GDM1 (cell line): ENCODE measurements at regions not wholly inside any gene's neighbourhood (a gene's known extent, or its start where the extent isn't known, plus 50 kb on each side); places are given as distances from the start of the nearest gene placed in this dataset.

Experiments
- DNase-seq: peaks from one replicate; lab custom pipeline; 2025; lab: John Stamatoyannopoulos, UW

DNA sequence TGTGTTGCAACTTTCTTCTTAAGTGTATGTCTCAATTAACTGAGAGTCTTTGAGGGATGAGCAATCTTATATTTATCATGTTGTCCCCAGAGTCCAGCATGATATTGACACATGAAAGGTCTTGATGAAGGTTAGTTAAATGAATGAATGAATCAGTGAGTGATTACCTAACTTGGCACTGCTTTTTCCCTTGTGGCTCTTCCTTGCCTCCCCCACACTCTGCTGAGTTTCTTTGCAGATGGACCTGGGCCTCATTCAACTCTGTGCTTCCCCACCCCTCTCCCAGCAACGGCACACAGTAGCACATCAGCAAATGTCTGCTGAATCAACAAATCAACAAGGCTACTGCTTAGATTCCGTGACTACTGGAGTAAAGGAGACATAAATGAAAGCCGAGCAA, 235.1 kb upstream of the CXCL12 start:
- no peak for DNase-seq

DNA sequence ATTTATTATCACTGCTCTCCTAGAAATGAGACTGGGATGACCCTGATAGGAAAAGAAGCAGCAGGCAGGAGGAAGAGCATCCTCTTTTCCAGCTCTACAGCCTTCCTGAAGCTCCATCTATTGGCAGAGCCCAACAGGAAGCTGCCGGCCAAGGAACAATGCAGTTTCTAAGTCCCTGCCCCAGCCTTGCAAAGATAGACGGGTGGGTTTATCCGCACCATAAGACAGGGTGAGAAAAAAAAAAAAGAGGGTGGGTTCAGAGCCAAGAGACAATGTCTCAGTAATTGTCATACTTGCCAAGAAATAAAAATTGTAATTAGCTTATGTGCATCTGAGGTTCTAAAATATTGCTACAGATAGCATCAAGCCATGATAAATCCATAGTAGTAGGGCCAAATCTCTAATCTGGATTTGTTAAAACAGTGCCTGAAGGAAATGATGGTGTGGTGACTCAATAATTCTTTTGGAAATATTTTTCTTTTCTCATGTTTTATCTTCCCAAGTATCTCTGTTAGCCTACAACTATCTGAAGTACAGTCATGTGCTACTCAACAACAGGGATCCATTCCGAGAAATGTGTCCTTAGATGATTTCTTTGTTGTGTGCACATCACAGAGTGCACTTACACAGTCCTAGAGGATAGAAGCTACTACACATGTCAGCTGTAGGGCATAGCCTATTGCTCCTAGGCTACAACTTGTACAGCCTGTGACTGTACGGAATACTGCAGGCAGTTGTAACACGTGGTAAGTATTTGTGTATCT, 242.9 kb upstream of the CXCL12 start:
- DNase-seq, result no peak

DNA sequence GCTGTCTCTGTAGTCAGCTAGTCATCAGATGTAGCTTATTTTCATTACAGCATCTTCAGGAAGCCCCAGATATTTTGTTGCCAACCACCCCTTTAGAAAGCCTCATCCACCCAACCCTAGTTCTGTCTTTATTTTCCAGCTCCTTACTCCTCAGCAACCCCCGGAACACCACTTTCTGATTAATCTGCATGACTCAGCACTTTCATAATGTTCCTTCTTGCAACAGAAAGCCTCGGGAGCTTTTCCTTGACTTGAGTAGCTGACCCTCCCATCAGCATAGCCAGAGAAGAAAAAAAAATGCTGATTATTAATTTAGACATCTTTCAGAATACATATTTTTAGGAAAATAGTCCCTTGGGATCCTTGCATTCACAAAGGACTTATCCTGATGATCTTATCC, 244.0 kb upstream of the CXCL12 start:
- DNase-seq, result no peak

DNA sequence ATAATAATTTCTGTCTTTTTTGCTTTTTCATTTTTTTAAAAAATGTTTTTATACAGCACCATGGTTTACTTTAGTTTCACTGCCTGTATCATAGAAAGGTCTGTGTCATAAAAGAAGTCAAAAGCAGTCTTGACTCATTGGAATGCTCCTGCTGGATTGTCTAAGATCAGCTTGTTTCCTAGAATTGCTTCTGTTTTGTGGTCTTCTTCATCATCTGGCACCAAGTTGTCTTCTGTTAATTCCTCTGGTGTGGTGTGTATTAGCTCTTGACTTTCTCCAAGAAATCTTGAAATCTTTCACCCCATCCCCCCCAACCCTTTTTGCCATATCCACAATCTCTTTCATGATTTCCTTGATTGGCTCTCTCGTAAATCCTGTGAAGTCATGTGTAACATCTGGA, 250.3 kb upstream of the CXCL12 start:
- no peak for DNase-seq

DNA sequence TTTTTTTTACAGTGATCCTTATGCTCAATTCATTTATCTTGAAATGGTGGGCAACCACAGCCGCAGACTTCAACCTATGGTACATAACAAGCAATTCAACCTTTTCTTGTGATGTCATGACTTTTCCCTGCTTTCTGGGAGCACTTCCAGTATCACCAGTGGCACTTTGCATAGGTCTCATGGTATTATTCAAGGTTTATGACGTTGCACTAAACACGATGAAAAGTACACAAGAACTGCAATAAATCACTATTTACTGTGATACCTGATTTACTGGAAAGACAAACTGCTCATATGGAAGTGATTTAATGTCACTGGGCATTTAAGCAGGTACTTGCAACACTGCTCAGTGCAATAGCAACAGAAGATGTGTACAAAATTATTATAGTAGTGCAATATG, 251.7 kb upstream of the CXCL12 start:
- no peak for DNase-seq

DNA sequence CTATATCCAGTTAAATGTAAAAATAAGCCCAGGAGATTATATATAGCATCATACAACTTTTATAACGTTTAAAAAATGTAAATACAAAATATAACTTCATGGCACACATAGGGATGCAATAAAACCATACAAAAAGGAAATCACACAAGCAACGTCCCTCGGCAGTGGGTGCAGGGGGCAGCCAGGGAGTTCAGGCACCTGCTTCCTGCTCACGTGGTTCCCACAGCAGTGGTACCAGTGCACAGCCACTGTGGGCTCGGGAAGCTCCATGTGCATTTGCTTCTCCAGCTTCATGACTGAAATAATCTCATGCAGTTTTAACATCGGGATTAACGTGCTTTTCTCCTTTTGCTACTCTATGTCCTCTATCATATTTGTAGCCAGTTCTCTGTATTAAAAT, 255.5 kb upstream of the CXCL12 start:
- no peak for DNase-seq

DNA sequence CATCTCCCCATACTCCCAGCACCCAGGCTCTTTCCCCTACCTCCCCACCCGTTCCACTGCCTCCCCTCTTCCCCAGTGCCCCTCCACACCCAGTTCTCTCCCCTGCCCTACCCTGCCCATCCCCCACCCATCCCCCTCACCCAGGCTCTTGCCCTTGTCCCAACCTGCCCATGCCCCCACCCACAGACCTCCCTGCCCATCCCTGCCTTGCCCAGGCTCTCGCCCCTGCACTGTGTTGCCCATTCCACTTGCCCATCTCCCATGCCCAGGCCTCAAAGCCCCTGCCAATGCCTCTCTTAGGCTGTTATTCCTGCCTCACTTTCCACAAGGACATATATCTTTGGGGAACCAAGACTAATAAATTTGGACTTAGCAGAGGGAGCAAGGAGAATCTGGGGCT, 262.6 kb upstream of the CXCL12 start:
- DNase-seq, result no peak

DNA sequence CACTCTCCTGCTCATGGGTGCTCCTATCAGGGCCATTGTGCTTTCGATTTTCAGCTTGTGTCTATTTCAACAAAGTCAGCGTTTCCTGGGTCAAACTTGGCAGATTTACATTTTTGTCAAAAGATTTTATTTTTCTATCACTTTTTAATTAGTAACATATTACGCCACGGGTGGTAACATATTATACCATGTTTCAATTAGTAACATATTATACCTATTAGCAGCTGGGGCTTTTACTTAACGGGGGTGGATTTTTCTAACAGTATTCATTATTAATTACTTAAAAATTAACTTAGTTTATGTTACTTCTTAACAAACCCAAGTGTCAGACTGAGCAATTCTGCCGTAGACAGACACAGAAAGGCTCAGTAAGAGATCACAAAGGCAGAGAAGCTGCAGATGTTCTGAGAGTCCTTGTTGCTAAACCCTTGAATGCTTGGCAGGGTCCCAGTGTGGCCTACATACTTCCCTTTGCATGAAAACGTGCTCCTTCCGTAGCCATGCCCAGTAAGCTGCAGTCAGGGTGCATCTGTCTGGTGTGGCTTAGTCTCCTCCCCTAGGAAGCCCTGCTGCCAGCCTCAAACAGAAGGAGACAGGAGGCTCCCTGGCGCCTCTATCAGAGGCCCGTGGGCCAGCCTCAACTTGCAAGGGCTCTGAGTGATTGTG, 263.1 kb upstream of the CXCL12 start:
- DNase-seq, result no peak

DNA sequence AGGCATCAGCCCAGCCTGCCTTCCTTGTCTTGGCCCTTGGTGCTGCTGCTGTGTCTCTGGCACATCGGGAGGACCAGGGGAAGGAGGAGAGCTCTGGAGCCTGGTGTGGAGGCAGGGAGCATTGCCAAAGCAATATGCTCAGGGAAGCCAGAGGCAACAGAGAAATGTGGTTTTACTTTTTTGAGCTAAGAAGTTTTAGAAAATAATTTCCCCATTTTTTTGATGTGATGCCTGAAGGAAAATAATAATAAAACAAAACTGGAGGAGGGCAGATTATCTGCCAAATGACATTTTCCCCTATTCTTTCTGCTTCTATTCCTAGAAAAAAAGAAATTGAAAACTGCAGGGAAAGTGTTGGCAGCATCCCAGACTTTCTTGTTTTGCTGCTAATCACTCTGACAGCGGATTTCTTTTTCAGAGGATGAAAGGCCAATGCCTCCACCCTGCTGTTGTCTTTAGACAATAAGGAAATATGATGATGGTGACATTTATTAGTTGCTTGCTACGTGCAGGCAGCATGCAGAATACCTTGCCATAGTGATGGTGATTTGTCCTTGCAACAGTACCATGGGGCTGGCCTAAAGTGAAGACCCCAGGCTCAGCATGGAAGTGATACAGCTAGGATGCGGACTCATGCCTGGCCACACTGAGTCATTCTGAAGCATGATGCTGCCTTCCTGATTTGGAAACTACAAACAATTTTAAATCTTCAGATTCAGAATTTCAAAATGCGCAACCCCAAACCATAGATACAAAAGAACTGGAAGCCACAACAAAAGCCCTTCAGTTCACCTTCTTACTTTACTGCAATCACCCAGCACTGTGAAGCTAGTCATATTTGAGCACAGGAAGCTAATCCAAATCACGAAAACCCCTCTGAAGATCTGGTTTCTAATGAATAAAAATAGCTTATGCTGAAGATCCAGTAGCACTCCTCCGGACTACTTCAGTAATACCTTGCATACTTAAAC, 260.2 kb upstream of the TMEM72 start:
- DNase-seq, result no peak

DNA sequence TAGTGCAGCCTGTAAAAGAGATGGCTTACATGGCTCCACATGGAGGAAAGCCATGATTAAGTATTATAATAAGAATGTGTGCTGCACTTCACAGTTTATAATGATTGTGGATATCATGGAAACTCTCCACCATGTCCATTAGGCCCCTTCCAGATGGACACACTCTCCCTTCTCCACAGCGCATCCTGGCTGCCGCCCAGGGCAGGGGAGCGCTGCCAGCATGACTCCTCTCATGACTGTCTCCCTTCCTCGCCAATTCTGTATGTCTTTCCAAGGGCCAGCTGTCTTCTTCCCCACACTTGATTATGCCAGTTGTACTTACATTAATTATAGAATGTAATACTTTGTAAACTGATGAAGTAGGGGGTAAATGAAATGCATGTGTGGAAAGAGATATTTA, 259.3 kb upstream of the TMEM72 start:
- no peak for DNase-seq

DNA sequence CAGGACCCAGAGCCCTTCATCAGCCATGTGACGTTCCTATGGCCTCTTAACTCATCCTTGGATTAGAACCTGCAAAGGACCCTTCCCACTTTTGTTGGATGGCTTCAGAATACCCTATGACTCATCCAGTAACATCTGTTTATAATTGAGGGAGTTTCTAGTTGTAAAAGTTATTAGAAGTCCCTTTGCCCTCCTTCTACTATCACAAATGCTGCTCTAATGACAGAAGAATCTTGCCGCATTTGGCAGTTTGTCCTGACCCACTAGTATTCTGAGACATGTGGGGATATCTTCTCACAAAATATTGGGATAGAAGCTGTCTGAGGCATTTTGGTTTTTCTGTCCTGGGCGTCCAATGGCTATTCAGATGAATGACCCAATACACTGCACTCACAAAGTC, 251.8 kb upstream of the TMEM72 start:
- no peak for DNase-seq

DNA sequence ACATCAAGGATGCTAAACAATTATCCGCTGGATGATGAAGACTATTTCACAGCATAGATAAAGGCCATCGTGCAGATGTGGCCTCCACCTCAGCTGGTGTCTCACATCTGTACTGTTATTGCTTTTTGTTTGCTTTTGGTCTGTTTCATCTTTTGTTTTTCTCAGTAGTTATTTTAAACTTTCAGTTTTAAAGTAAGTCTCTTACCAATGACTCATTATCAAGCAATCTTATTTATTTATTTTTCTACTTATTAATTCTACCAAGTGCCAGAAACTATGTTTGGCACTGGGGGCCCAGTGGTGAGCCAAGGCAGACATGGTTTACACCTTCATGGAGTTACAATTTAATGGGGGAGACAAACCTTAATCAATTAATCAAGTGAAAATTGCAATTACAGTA, 250.9 kb upstream of the TMEM72 start:
- DNase-seq, result no peak

DNA sequence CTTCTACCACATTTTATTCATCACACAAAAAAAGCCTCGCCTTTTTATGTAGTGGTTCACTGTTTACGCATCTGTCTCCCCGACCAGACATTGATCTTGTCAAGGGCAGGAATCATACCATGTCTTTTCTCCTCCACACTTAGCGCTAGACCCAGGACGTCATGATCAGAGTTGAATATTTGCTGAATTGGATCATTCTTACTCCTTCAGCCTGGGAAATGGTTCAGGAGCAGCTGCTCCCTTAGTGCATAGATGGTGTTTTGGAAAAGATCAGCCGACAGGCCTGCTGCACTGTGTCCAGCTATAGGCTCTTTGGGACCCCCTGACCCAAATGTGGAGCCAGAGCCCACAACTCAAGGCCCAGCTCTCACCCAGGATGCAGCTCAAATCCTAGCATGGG, 249.1 kb upstream of the TMEM72 start:
- DNase-seq, result no peak

DNA sequence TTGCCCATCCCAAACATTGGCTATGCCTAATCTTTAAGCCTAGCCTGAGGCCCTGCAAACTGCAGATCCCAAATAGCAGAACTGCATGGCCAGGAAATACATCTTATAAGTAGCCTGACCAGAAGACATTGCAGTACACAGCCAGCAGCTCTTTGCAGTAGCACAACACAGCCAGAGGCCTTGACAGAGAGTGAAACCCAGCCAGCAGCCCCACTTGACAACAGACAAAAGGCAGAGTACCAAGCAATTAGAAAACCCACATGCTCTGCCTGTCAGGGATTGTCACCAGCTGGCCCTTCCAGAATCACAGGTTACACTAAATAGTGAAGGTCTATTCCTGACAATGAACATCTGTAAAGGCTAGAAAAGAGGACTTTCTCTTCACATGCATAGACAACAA, 242.8 kb upstream of the TMEM72 start:
- no peak for DNase-seq

DNA sequence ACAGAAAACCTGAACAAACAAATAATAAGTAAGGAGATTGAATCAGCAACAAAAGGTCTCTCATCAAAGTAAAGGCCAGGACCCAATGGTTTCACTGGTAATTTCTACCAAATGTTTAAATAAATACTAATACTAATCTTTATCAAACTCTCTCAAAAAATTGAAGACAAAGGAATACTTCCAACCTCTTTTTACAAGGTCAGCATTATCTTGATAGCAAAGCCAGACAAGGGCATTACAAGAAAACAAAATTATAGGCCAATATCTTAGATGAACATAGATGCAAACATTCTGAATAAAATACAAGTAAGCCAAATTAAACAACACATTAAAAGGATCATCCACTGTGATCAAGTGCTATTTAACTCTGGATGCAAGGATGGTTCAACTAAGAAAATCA, 239.8 kb upstream of the TMEM72 start:
- no peak for DNase-seq

DNA sequence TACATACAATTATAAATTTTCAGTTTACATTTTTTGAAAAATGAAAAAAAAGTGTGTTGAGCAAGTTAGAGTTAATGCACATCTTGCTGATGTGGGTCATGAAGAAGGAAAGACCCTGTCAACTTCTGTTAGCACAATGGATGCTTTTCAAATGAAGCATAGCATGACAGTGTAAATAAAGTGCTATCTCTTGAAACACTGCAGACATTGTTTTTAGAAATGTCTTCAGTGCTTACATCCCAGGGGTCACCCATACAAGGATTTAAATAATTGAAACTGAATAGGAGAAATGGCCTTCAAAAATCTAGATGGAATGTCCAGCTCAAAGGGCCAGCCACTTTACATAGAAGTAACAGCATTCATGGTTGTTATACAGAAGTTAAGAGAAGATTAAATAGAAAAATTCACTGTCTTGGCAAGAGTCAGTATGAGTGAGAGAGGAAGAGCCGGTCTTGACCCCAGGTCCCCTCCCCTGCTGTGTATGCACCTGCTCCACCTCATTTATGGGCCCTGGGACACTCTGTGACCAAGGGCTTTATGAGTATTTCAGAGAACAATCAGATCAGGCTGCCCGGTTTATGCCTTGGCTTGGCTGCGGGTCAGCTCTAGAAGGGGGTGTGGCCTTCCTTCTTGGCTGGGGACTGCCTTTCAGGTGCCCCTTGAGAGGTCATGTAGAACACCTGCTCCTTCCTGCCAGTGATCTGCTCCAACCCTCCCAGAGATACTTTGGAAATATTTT, 237.7 kb upstream of the TMEM72 start:
- DNase-seq, result no peak

DNA sequence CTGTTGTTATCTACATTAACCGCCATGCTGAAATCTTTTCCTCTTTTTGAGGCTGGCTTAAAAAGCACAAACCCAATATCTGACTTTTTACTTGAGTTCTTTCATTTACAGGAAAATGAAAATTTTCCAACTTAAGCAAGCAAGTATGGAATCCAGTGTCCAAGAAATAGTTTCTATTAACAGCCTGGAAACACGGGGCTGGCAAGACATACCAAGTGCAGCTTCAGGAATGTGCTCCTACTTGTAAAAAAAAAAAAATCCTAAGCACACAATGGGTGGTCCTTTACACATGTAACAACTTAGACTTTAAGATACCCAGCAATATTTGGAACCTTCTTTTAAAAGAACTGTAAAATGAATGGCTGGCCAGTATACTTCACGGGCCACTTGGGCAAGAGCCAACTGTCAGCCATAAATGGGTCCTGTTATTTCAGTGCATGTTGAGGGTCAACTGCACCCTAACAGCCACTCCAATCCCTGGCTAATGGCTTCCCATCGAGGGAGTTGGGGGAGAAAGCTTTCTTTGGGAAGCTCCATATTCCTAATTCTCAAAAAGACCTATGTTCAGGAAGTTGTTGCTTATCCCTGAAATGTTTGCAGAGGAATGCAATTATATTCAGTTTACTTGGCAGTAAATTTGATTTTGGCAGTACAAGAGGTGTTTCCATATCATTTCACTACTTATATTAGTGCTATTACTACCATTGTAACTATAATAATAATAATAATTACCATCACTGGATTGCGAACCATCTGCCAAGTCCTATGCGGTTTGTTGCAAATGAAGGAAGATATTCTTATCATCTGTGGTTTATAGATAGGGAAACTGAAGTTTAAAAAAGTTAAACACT, 236.4 kb upstream of the TMEM72 start:
- DNase-seq, result no peak

DNA sequence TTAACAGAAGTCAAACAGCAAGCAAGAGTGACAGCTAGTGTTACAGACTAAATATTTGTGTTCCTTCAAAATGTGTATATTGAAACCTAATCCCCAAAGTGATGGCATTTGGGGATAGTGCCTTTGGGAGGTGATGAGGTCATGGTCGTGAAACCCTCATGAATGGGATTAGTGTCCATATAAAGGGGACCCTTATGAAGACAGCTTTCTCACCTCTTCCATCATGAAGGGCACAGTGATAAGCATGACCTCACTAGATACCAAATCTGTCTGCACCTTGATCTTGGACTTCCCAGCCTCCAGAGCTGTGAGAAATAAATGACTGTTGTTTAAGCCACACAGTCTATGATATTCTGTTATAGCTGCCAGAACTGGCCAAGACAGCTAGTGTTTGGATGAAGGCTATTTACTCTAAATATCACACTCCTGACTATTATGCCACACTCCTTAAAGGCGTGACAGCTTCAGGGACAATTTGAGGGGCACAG, 235.7 kb upstream of the TMEM72 start:
- DNase-seq, result no peak

DNA sequence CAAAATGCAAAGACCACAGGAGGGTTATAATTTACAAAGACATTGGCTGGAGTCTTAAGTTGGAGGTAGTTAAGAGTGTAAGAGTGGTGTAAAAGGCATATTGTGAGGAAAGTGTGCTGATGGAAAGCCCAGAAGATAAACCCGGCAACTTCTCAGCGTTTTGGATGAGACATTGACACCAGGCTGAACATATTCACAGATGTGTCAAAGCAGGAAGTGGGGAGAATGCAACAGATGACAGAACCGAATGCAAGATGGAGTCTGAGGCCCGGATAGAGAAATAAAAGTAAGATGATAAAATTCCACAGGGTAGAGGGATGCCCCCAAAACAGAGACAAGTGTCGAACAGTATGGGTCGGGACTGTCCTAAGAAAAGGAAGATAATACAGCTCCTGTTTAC, 230.4 kb upstream of the TMEM72 start:
- no peak for DNase-seq

DNA sequence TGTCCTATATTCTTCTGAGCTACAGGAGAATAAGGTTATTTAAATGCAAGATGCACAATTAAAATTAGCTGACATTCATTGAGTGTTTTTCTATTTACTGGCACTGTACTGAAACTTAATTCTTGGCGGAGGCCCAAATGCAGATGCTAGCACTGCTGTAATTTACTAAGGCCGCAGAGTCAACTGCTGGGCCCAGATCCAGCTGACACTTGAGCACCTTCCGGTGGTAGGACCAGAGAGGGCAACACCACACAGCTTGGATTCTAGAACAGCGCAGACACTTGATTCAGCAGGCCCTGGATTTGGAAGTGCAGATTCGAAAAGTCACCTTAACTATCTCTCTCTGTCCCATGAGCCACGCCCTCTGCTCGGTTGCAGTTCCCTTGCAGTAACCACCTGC, 228.6 kb upstream of the TMEM72 start:
- no peak for DNase-seq

DNA sequence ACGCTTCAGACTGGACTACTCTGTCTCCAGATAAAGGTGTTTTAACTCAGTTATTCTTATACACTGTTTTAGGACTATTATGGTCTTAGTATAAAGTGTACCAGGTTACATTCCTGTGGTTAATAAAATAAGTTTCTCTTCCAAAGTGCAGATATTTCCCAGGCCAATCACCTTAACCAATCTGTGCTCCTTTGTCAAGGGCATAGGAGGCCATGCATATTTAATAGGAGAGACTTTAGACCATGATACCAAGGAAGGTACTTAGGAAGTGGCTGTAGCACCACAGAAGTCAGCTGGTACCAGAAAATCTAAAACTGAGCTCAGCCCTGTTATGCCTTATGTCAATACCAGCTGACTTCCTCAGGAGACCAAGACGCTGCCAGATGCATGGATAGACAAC, 226.5 kb upstream of the TMEM72 start:
- no peak for DNase-seq
